HG02885 (cell line): ENCODE measurements at regions not wholly inside any gene's neighbourhood (a gene's known extent, or its start where the extent isn't known, plus 50 kb on each side); places are given as distances from the start of the nearest gene placed in this dataset.
"Not testable (repeated sequence)": the region's sequence is repeated elsewhere in the genome, so short reads cannot be mapped to it uniquely, and the experiment has no call there.

Experiments used
- ATAC-seq: cut with Tn5 transposase; IDR thresholded peaks from one replicate; pipeline ENCODE4 v1.9.1; 2021; ENCODE audit warnings: mild to moderate bottlenecking; ENCODE audit not compliant: unreplicated experiment, poor library complexity

DNA sequence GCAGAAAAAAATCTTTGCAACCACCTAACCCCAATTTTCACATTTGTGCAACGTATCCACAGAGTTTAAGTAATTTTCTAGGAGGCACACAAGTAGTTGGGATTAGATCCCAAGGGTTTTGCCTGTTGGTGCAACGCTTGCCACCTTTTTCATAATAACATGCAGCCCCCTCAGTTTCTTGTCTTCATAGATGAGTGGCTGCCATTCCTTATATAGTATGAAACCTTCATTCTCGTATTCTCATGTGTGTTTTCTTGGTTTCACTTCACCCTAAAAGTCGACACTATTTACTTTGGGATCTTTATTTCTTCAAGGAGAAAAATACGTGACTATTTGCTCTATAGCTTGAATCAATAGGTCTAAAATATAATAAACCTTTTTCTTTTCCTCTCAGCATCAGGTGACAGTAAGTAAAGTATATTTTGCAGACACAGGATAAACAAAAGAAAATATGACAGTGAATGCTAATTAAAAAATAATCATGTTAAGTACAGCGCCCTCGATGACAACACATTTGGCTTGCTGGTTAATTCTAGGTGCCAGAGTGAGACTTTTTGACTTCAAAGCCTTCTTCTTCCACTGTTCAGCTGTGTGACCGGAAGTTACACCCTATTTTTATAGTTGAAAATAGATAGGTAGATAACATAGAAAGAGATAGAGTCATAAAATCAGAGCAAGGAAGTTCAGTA, 342.8 kb upstream of the CCNG1 start:
- ATAC-seq: peak; percentile 91

DNA sequence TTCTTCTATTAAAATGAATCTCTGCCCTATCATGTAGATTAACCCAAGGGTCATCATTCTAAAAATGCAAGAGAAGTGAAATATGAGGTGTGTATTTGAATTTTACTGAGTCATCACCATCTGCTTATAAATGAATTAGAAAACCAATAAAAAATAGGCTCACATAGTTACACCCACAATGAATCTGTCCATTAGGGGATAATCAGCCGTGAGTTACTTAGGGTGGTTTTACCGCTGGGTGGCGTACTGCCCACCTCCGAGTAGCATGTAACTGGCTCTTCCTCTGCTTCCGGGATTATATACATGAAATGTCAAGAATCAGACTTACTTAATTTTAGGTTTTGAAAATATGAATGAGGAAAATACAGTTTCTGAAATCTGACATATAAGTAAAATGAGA, 332.9 kb upstream of the CCNG1 start:
- no peak for ATAC-seq

GRCh38 chr5:163105456-163105855, 331.9 kb upstream of the CCNG1 start:
- no peak for ATAC-seq

GRCh38 chr5:163106098-163106497, 331.3 kb upstream of the CCNG1 start:
- ATAC-seq: peak; percentile 83

- no peak for ATAC-seq
These were observed 329.0 kb upstream of the CCNG1 start for GRCh38 chr5:163108351-163108750.

DNA sequence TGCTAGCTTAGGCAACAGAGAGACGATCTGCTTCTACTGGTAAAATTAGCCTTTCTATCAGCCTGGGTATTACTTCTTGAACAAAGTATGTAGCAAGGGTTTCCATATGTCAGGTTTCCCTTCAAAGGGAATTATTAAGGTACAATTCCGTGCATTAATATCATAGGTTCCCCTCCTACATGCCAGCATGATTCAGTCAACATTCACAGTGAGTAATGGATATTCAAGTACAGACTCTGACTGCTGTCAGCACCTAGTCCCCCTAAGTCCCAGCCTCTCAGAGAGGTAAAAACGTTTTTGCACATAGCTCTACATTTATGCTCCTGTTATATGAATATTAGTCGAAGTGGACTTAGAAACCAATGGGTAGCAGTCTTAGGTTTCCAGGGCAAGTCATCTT, 322.4 kb upstream of the CCNG1 start:
- no peak for ATAC-seq

- ATAC-seq: not testable (repeated sequence)
These were observed 320.8 kb upstream of the CCNG1 start for GRCh38 chr5:163116618-163117017.

DNA sequence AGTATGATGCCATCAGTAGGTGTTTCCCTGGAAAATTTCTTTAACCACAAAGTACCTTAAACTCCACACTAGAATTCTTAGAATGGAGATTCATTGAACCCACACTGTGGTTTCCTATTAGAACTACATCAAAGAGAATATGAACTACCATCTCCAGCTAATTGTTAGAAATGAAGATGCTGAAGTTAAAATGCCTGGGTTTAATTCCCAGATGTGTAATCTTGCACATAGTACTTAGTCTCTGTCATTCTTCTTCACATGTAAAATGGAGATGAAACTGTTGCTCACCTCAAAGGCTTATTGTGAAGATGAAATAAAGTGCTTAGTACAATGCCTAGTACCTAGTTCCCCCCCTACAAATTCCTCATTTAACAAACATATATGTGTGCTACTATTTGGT, 303.3 kb upstream of the CCNG1 start:
- no peak for ATAC-seq

DNA sequence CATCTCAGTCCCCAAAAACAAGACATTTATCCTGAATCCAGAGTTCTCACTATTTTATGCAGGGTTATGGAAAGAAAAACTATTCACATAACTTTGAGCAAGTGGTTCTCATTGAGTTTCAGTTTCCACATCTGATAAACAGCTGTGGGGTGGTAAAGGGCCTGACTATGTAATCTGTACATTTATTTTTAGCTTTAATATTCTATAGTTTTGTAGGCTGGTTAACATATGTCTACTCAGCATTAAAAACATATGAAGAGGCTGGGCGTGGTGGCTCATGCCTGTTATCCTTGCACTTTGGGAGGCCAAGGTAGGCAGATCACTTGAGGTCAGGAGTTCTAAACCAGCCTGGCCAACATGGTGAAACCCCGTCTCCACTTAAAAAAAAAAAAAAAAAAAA, 301.5 kb upstream of the CCNG1 start:
- no peak for ATAC-seq

DNA sequence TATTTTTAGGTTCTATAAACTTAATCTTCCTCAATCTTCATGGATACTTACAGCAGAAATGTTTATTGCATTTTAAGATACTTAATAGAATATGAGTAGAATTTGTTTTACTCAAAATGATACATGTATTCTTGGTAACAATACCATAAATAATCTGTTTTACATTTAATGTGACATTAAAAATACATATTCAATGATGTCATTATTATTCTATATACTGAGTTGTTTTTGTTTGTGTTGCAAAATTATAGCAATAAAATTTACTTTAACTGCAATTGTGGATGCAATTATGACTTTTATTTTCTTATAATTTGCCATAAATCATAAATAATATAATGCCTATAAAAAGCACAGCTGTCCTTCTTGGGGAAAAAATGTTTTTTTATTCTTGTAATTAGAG, 275.9 kb upstream of the CCNG1 start:
- ATAC-seq: no peak

DNA sequence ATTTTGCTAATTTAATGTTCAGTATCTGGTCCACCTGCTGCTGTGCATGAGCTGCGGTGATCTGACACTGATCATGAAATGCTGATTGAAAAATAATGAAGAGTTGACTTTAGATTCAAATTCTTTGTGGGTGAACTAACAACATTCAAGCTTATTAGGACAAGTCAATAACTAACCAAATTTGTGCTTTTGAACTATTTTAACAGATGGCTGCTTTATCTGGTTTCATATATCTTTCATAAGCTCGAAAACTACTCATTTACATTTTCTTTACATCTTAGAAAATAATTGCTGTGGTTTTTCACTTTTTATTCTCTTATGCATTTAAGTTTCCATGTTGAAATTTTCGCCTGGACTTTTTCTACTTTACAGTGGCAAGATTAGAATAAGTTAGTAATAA, 274.8 kb upstream of the CCNG1 start:
- no peak for ATAC-seq

- no peak for ATAC-seq
These were observed 273.5 kb upstream of the CCNG1 start for GRCh38 chr5:163163858-163164257.

DNA sequence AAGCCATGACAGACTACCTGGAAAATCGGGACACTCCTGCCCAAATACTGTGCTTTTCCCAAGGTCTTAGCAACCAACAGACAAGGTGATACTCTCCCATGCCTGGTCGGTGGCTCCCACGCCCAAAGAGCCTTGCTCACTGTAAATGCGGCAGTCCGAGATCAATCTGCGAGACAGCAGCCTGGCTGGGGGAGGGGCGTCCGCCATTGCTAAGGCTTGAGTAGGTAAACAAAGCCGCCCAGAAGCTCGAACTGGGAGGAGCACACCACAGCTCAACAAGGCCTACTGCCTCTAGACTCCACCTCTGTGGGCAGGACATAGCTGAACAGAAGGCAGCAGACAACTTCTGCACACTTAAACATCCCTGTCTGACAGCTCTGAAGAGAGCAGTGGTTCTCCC, 272.1 kb upstream of the CCNG1 start:
- no peak for ATAC-seq

- ATAC-seq: not testable (repeated sequence)
These were observed 267.2 kb upstream of the CCNG1 start for GRCh38 chr5:163170161-163170560.

DNA sequence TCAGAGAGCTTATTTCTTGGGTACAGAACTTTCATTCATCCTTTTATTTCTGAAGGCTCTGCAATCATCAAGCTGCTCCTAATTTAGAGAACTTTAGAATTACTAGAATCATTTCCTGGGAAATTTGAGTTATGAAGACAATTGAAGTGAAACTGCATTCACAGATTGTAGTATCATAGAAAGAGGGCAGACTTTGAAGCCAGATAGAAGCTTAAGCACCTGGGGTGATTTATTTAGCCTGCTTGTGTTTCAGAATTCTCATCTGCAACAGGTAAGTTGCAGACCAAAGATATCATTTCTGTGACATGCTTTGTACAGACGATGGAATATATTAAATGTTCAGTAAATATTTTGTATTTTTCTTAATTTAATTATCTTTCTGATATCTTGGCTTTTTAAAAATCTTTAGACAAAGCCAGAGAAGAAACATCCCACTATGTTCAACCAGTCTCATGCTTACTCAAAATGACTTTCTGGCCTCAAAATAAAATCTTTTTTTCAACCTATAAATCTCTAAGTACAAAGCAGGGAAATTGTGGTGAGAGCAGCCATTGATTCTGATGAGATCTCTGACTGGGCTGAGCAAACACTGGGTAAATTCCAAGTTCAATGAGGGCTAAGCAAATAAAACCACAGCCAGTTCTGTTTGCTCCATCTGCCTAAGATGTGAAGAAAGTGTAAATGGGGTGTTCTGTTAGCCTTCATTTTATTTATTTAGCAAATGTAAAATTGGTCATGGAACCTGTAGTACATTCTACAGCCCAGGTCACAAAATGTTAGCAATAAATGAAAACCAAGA, 264.7 kb upstream of the CCNG1 start:
- ATAC-seq: no peak

DNA sequence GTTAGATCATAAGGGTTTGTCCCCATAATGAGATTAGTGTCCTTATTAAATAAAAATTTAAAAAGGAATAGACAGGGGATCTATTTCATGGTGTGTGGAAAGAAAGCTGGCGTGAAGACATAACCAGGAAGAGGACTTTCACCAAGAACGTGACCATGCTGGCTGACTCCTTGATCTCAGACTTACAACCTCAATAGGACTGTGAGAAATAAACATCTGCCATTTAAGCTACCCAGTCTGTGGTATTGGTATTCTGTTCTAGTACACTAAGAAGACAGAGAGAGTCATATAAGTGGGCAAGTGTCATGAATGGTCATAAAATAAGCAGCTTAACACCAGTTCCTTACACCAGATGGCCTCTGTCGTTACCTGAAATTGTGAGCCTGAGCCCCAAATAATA, 259.4 kb upstream of the CCNG1 start:
- ATAC-seq: no peak

DNA sequence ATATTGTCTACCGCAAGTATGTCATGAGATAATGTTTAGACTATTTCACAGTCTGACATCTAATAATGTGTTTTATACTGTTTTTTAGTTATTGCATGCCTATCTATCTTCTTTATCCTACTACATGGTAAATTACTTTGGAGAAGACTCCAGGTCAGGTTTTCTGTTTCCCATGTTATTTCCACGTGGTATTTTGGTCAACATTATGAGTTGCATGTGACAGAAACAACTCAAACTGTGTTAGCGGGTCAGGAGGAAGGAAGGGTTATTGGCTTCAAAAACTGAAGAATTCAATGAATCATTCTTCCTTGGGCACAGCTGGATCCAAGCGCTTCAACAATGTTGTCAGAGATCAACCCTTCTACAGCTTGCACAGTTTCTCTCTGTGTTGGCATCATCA, 252.1 kb upstream of the CCNG1 start:
- ATAC-seq: no peak

- ATAC-seq: no peak
These were observed 248.3 kb upstream of the CCNG1 start for GRCh38 chr5:163189023-163189553.

- peak; percentile 83 for ATAC-seq
These were observed 247.1 kb upstream of the CCNG1 start for GRCh38 chr5:163190283-163190682.

DNA sequence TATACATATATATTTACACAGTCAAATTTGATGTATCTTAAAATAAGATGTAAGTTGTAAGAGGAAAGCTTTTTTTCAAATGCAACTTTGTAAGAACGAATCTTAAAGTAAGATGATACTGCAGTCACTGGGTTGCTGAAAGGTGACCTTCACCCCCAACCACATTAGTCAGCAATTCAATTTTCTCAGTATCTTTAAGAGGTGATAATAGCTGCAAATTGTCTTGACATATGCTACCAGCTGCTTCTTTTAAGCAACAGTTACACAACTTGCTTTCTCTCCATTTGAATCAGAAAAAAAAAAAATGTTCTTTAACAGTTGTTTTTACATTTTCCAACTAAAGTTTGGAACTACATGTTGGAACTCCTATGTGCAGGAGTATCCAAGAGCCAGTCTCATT, 246.6 kb upstream of the CCNG1 start:
- ATAC-seq: no peak

- ATAC-seq: no peak
These were observed 243.5 kb upstream of the CCNG1 start for GRCh38 chr5:163193886-163194285.

DNA sequence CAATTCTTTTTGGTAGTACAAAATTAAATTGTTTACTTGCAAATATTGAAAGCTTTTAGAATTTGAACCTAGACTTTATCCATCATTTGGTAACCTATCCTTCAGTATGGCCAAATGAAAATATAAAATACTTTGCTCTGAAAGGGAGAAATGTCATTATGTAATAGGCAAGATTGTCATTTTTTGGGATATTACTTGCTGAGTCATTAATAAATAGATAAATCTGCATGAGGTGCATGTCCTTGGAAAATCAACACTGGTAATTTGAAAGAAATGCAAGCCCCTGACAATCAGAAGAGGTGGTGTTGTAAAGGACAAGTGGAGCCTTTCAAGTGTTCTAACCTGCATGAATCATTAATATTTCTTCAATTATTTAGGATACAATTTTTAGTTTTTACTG, 231.8 kb upstream of the CCNG1 start:
- ATAC-seq: no peak
